GM23338 (cell line): ENCODE measurements at regions not wholly inside any gene's neighbourhood (a gene's known extent, or its start where the extent isn't known, plus 50 kb on each side); places are given as distances from the start of the nearest gene placed in this dataset.

ENCODE experiments used
- ATAC-seq: fragments of 200-7000 bp; cut with Tn5 transposase; 3 replicates; pipeline ENCODE4 v1.9.1; 2020
- DNase-seq: peaks from one replicate; pipeline ENCODE4 v3.0.0-alpha.2; 2015; ENCODE audit warnings: low spot score
- H2AFZ ChIP-seq: fragments of 200-600 bp; sonication (generic); 2 replicates; pipeline ENCODE4 v1.8.0; 2016; ENCODE audit warnings: antibody characterized with exemption, mild to moderate bottlenecking, moderate library complexity
- H3F3A ChIP-seq: fragments of 200-600 bp; sonication (generic); replicated peaks from 2 replicates; pipeline ENCODE4 v1.8.0; 2017; ENCODE audit warnings: antibody characterized with exemption, mixed run types, low read depth
- H3K27ac ChIP-seq: fragments of 200-600 bp; sonication (generic); 2 replicates; pipeline ENCODE4 v1.6.1; 2016; ENCODE audit warnings: low read depth
- H3K27me3 ChIP-seq: fragments of 200-600 bp; sonication (generic); 2 replicates; pipeline ENCODE4 v1.8.0; 2016; ENCODE audit warnings: mild to moderate bottlenecking, mixed run types, moderate library complexity; ENCODE audit not compliant: insufficient read depth
- H3K36me3 ChIP-seq: fragments of 200-600 bp; sonication (generic); 2 replicates; pipeline ENCODE4 v1.8.0; 2016; ENCODE audit warnings: mild to moderate bottlenecking; ENCODE audit not compliant: insufficient read depth
- H3K4me1 ChIP-seq: fragments of 200-600 bp; sonication (generic); 2 replicates; pipeline ENCODE4 v1.8.0; 2016; ENCODE audit warnings: mild to moderate bottlenecking, moderate library complexity; ENCODE audit not compliant: insufficient read depth
- H3K4me2 ChIP-seq: fragments of 200-600 bp; sonication (generic); 2 replicates; pipeline ENCODE4 v1.7.1; 2017; ENCODE audit warnings: mixed run types
- H3K4me3 ChIP-seq: fragments of 200-600 bp; sonication (generic); 2 replicates; pipeline ENCODE4 v1.6.1; 2016; ENCODE audit warnings: mixed run types
- H3K79me2 ChIP-seq: fragments of 200-600 bp; sonication (generic); replicated peaks from 2 replicates; pipeline ENCODE4 v1.8.0; 2017; ENCODE audit warnings: mild to moderate bottlenecking; ENCODE audit not compliant: insufficient read depth
- H3K9me2 ChIP-seq: fragments of 200-600 bp; sonication (generic); 2 replicates; pipeline ENCODE4 v1.8.0; 2017; ENCODE audit not compliant: insufficient read depth
- H4K20me1 ChIP-seq: fragments of 200-600 bp; sonication (generic); replicated peaks from 2 replicates; pipeline ENCODE4 v1.8.0; 2017; ENCODE audit warnings: mild to moderate bottlenecking; ENCODE audit not compliant: insufficient read depth
- H3K27ac Mint-ChIP-seq: 2 replicates; pipeline ENCODE4 v1.8.0; 2020; ENCODE audit warnings: inconsistent platforms, mild to moderate bottlenecking, moderate library complexity, mixed read lengths
- H3K27me3 Mint-ChIP-seq: 3 replicates; pipeline ENCODE4 v1.8.0; 2022; ENCODE audit warnings: low read depth, mild to moderate bottlenecking, moderate library complexity, mixed read lengths, inconsistent platforms; ENCODE audit not compliant: insufficient read depth, poor library complexity
- H3K36me3 Mint-ChIP-seq: 3 replicates; pipeline ENCODE4 v1.8.0; 2021; ENCODE audit warnings: low read depth, mild to moderate bottlenecking, inconsistent platforms, moderate library complexity, mixed read lengths
- H3K4me1 Mint-ChIP-seq: 3 replicates; pipeline ENCODE4 v1.8.0; 2020; ENCODE audit warnings: mild to moderate bottlenecking, inconsistent platforms, mixed read lengths
- H3K4me3 Mint-ChIP-seq: 3 replicates; pipeline ENCODE4 v1.8.0; 2021; ENCODE audit warnings: moderate library complexity, mild to moderate bottlenecking, inconsistent platforms, mixed read lengths
- H3K9me3 Mint-ChIP-seq: 3 replicates; pipeline ENCODE4 v1.8.0; 2020; ENCODE audit warnings: moderate library complexity, mild to moderate bottlenecking, inconsistent platforms, mixed read lengths
- CTCF ChIP-seq, 2 experiments: fragments of 200-600 bp in 1 of 2; sonication (generic) in 1 of 2; conservative IDR thresholded peaks; 2 replicates each; pipeline versions ENCODE4 v1.5.1 to v1.6.1; 2016 to 2017; ENCODE audit warnings: antibody characterized with exemption in 2 of 2, low read depth in 2 of 2, mild to moderate bottlenecking in 2 of 2, moderate library complexity in 1 of 2
- ETS1 ChIP-seq: IDR thresholded peaks from 2 replicates; pipeline ENCODE4 v1.6.1; 2016; ENCODE audit warnings: antibody characterized with exemption
- EZH2 ChIP-seq: fragments of 200-600 bp; sonication (generic); IDR thresholded peaks from one replicate; pipeline ENCODE4 v1.8.0; 2017; ENCODE audit warnings: antibody characterized with exemption, mild to moderate bottlenecking, low read depth; ENCODE audit not compliant: unreplicated experiment
- JUNB ChIP-seq: IDR thresholded peaks from one replicate; pipeline ENCODE4 v1.6.1; 2016; ENCODE audit warnings: antibody characterized with exemption; ENCODE audit not compliant: unreplicated experiment
- NANOG ChIP-seq: IDR thresholded peaks from 2 replicates; pipeline ENCODE4 v1.6.1; 2016; ENCODE audit warnings: antibody characterized with exemption, borderline replicate concordance
- POLR2AphosphoS5 ChIP-seq: IDR thresholded peaks from 2 replicates; pipeline ENCODE4 v1.6.1; 2016; ENCODE audit warnings: antibody characterized with exemption, low read depth
- ZNF331 ChIP-seq: fragments of 250-450 bp; sonication (Bioruptor Pico); IDR thresholded peaks from 2 replicates; pipeline ENCODE4 v1.5.0; 2020; ENCODE audit warnings: low read depth, mild to moderate bottlenecking, moderate library complexity
- ZNF462 ChIP-seq: fragments of 250-450 bp; sonication (Bioruptor Pico); IDR thresholded peaks from 2 replicates; pipeline ENCODE4 v1.5.0; 2020; ENCODE audit warnings: mild to moderate bottlenecking, moderate library complexity

- no peak for TF ChIP-seq ZNF462 (CRISPR knock-in tag)
- no peak for TF ChIP-seq CTCF (conservative IDR thresholded peaks at IDR 0.05; ENCODE audit: low read depth in 2 of 2)
- no peak for TF ChIP-seq JUNB
- no peak for TF ChIP-seq EZH2
Observed at GRCh38 chr2:129443235-129443864, 536.1 kb upstream of the RAB6C start (continued).

- no peaks in the 10 kb centered on the region for H3K36me3 Mint-ChIP-seq
- no peak for DNase-seq
- H3K4me1 ChIP-seq, result no peaks in the 10 kb centered on the region
- H3K27ac Mint-ChIP-seq, result no peak overlapping the region
- no peak overlapping the region for H3K4me3 ChIP-seq
- no peaks in the 10 kb centered on the region; the same call in 2 of the 3 replicates for H3K9me3 Mint-ChIP-seq
- no peaks in the 10 kb centered on the region for H4K20me1 ChIP-seq
- no peaks in the 10 kb centered on the region for H3K9me2 ChIP-seq
- no peak for ATAC-seq
- H3F3A ChIP-seq, result no peaks in the 10 kb centered on the region
- no peak overlapping the region for H2AFZ ChIP-seq
- H3K27me3 Mint-ChIP-seq, result peaks cover 2% of the 10 kb centered on the region
- no peaks in the 10 kb centered on the region for H3K79me2 ChIP-seq
- H3K27ac ChIP-seq, result no peak overlapping the region
- H3K4me2 ChIP-seq, result no peak overlapping the region
- H3K4me3 Mint-ChIP-seq, result no peak overlapping the region
- H3K27me3 ChIP-seq, result no peaks in the 10 kb centered on the region
- H3K36me3 ChIP-seq, result no peaks in the 10 kb centered on the region
- no peaks in the 10 kb centered on the region for H3K4me1 Mint-ChIP-seq
- TF ChIP-seq JUNB (no peak), CTCF (conservative IDR thresholded peaks at IDR 0.05; ENCODE audit: low read depth in 2 of 2) (no peak), POLR2AphosphoS5 (no peak), NANOG (no peak), ZNF331 (CRISPR knock-in tag) (no peak), EZH2 (no peak), ETS1 (no peak)
Observed at GRCh38 chr2:129443865-129444739, 535.4 kb upstream of the RAB6C start.
